ENCODE measurements at regions not wholly inside any gene's neighbourhood (a gene's known extent, or its start where the extent isn't known, plus 50 kb on each side); places are given as distances from the start of the nearest gene placed in this dataset.

DNA sequence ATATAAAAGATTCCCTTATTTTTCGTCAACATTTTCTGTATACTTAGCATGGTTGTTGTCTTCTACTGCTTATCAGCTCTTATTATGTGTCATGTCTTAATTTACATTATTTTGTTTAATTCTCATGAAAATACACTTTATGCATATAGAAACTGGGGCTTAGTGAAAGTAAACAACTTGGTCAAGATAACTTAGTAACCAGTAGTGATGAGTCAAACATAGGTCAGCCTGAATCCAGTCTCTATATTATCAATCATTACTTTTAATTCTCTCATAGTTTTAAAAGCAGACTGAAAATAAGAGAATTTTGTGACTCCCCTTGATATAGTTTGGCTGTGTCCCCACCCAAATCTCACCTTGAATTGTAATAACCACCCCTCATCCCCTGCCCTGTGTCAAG, 119.6 kb upstream of the TPK1 start:
- DNase-seq = no peak
- ATAC-seq = no peak
- Histone ChIP-seq H3K36me3 (no peaks in the 10 kb centered on the region), H3K4me3 (no peak overlapping the region), H3K27me3 (no peaks in the 10 kb centered on the region), H3K4me1 (no peaks in the 10 kb centered on the region), H3K9me3 (no peaks in the 10 kb centered on the region), H3K27ac (no peak overlapping the region)
- TF ChIP-seq POLR2A (IDR thresholded peaks at IDR 0.05) = no peak
- TF ChIP-seq, protein P1, sequence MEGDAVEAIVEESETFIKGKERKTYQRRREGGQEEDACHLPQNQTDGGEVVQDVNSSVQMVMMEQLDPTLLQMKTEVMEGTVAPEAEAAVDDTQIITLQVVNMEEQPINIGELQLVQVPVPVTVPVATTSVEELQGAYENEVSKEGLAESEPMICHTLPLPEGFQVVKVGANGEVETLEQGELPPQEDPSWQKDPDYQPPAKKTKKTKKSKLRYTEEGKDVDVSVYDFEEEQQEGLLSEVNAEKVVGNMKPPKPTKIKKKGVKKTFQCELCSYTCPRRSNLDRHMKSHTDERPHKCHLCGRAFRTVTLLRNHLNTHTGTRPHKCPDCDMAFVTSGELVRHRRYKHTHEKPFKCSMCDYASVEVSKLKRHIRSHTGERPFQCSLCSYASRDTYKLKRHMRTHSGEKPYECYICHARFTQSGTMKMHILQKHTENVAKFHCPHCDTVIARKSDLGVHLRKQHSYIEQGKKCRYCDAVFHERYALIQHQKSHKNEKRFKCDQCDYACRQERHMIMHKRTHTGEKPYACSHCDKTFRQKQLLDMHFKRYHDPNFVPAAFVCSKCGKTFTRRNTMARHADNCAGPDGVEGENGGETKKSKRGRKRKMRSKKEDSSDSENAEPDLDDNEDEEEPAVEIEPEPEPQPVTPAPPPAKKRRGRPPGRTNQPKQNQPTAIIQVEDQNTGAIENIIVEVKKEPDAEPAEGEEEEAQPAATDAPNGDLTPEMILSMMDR (IDR thresholded peaks at IDR 0.05) = no peak
- 53% methylated on average over 1 of the region's 1 CpG for WGBS (ENCODE audit: insufficient coverage, low coverage, low lambda C conversion rate, missing lambda C conversion rate)
- intact Hi-C loops (cut with DNase I) = no loop called here

DNA sequence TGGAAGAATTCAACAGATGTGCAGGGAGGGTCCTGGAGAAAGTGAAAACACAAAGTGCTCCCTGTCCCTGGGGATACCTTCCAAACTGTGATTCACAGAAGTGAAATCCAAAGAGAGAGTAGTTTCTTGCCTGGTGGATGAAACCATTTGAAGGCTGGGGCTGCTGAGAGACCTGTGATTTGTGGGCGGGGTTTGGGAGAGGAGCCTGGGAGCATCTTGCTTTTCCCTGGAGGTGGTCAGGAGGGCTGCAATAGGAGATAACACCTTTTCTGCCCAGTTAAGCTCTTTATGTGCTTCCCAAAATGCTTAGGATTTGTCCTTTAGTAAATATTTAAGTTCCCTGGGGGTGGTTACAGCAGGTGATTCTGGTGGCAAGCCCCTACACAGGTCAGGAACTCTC, 105.3 kb upstream of the TPK1 start:
- no peaks in the 10 kb centered on the region for H3K36me3 ChIP-seq
- intact Hi-C loops (cut with DNase I) = no loop called here
- H3K4me3 ChIP-seq = no peak overlapping the region
- no peak for ATAC-seq
- H3K4me1 ChIP-seq = peaks cover 0 to 3% (median 0%) of the 10 kb centered on the region in 4 donors
- H3K27me3 ChIP-seq = no peaks in the 10 kb centered on the region
- TF ChIP-seq, protein P1 (IDR thresholded peaks at IDR 0.05) = no peak
- no peak for TF ChIP-seq POLR2A (IDR thresholded peaks at IDR 0.05)
- no peak overlapping the region for H3K27ac ChIP-seq
- no peak for DNase-seq
- 44% methylated on average over 1 of the region's 1 CpG for WGBS (ENCODE audit: insufficient coverage, low coverage, low lambda C conversion rate, missing lambda C conversion rate)
- H3K9me3 ChIP-seq = no peaks in the 10 kb centered on the region

DNA sequence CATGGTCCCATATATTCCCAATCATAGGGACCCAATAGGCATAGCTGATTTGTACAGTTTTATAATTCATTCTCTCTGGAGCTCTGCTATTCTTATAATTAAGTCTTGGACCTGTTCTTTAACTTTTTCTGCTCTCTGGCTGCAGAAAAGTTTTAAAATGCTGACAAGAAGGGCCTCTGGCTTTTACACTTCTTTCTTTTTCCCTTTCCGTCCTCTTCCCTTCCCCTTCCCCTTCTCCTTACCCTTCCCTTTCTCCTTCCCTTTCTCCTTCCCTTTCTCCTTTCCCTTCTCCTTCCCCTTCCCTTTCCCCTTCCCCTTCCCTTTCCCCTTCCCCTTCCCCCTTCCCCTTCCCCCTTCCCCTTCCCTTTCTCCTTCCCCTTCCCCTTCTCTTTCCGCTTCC, 101.3 kb upstream of the TPK1 start:
- Histone ChIP-seq H3K36me3 (no peaks in the 10 kb centered on the region), H3K4me1 (no peaks in the 10 kb centered on the region), H3K27me3 (no peaks in the 10 kb centered on the region), H3K4me3 (no peak overlapping the region), H3K27ac (no peak overlapping the region), H3K9me3 (no peaks in the 10 kb centered on the region)
- WGBS (ENCODE audit: insufficient coverage, low coverage, low lambda C conversion rate, missing lambda C conversion rate) = 25% methylated on average over 2 of the region's 2 CpGs
- no peak for DNase-seq
- TF ChIP-seq, protein P1 (IDR thresholded peaks at IDR 0.05) = no peak
- no peak for TF ChIP-seq POLR2A (IDR thresholded peaks at IDR 0.05)
- intact Hi-C loops (cut with DNase I) = no loop called here
- no peak for ATAC-seq

- H3K9me3 ChIP-seq = no peaks in the 10 kb centered on the region
- 33% methylated on average over 1 of the region's 1 CpG for WGBS (ENCODE audit: insufficient coverage, low coverage, low lambda C conversion rate, missing lambda C conversion rate)
- H3K36me3 ChIP-seq = no peaks in the 10 kb centered on the region
- H3K27ac ChIP-seq = no peak overlapping the region
- H3K4me3 ChIP-seq = no peak overlapping the region
- TF ChIP-seq, protein P1 (IDR thresholded peaks at IDR 0.05) = no peak
- TF ChIP-seq POLR2A (IDR thresholded peaks at IDR 0.05) = no peak
- H3K27me3 ChIP-seq = no peaks in the 10 kb centered on the region
- no peaks in the 10 kb centered on the region for H3K4me1 ChIP-seq
- ATAC-seq = no peak
- DNase-seq = no peak
- intact Hi-C loops (cut with DNase I) = no loop called here
These were observed 100.5 kb upstream of the TPK1 start for GRCh38 chr7:144936314-144936713.

- WGBS (ENCODE audit: insufficient coverage, low coverage, low lambda C conversion rate, missing lambda C conversion rate) = 52% methylated on average over 6 of the region's 6 CpGs
- no peak for DNase-seq
- H3K27ac ChIP-seq = no peak overlapping the region
- no peaks in the 10 kb centered on the region for H3K4me1 ChIP-seq
- TF ChIP-seq POLR2A (IDR thresholded peaks at IDR 0.05) = no peak
- TF ChIP-seq, protein P1 (IDR thresholded peaks at IDR 0.05) = no peak
- ATAC-seq = no peak
- H3K27me3 ChIP-seq = no peaks in the 10 kb centered on the region
- H3K36me3 ChIP-seq = no peaks in the 10 kb centered on the region
- no peaks in the 10 kb centered on the region for H3K9me3 ChIP-seq
- intact Hi-C loops (cut with DNase I) = no loop called here
- H3K4me3 ChIP-seq = no peak overlapping the region
These were observed 74.6 kb upstream of the TPK1 start for GRCh38 chr7:144910411-144910810.

Data from right lobe of liver (tissue), 6 donors.